ENCODE measurements at regions not wholly inside any gene's neighbourhood (a gene's known extent, or its start where the extent isn't known, plus 50 kb on each side); places are given as distances from the start of the nearest gene placed in this dataset.
"Not testable (repeated sequence)": the region's sequence is repeated elsewhere in the genome, so short reads cannot be mapped to it uniquely, and the experiment has no call there.

- no peak for DNase-seq (ENCODE audit: low spot score)
- intact Hi-C loops (cut with DNase I) = no loop called here
- ATAC-seq = no peak
These were observed 113.7 kb upstream of the RUNX1 start for GRCh38 chr21:35162831-35163230.

- ATAC-seq = no peak
- intact Hi-C loops (cut with DNase I) = no loop called here
These were observed 110.8 kb upstream of the RUNX1 start for GRCh38 chr21:35159881-35160280.

GRCh38 chr21:35157374-35157773 lies 108.3 kb upstream of the RUNX1 start:
- ATAC-seq; intact Hi-C loops (cut with DNase I); DNase-seq (ENCODE audit: low spot score): not testable (repeated sequence)

More at GRCh38 chr21:35159881-35160280, 110.8 kb upstream of the RUNX1 start:
- no peak for DNase-seq (ENCODE audit: low spot score)

- intact Hi-C loops (cut with DNase I) = no loop called here
- ATAC-seq (no peak), DNase-seq (ENCODE audit: low spot score) (no peak)
These were observed 107.5 kb upstream of the RUNX1 start for GRCh38 chr21:35156293-35157278.

- intact Hi-C loops (cut with DNase I) = no loop called here
- no peak for ATAC-seq
These were observed 105.7 kb upstream of the RUNX1 start for GRCh38 chr21:35154788-35155187.

GRCh38 chr21:35153671-35154070 lies 104.6 kb upstream of the RUNX1 start:
- no peak for DNase-seq (ENCODE audit: low spot score)
- intact Hi-C loops (cut with DNase I) = no loop called here
- ATAC-seq = no peak

More at GRCh38 chr21:35154788-35155187, 105.7 kb upstream of the RUNX1 start:
- no peak for DNase-seq (ENCODE audit: low spot score)

GRCh38 chr21:35150562-35151226 lies 101.6 kb upstream of the RUNX1 start:
- no peak for DNase-seq (ENCODE audit: low spot score)
- intact Hi-C loops (cut with DNase I) = no loop called here
- no peak for ATAC-seq

- DNase-seq (ENCODE audit: low spot score) = no peak
These were observed 100.6 kb upstream of the RUNX1 start for GRCh38 chr21:35149698-35150097.

GRCh38 chr21:35147439-35147838 lies 98.3 kb upstream of the RUNX1 start:
- intact Hi-C loops (cut with DNase I) = no loop called here
- ATAC-seq (no peak), DNase-seq (ENCODE audit: low spot score) (no peak)

More at GRCh38 chr21:35149698-35150097, 100.6 kb upstream of the RUNX1 start:
- intact Hi-C loops (cut with DNase I) = no loop called here
- ATAC-seq = no peak

GRCh38 chr21:35145626-35146233 lies 96.6 kb upstream of the RUNX1 start:
- peak; percentile 65 for DNase-seq (ENCODE audit: low spot score)
- ATAC-seq = no peak
- intact Hi-C loops (cut with DNase I) = no loop called here

- ATAC-seq = no peak
- intact Hi-C loops (cut with DNase I) = no loop called here
- DNase-seq (ENCODE audit: low spot score) = no peak
These were observed 95.9 kb upstream of the RUNX1 start for GRCh38 chr21:35144978-35145377.

- intact Hi-C loops (cut with DNase I) = no loop called here
- ATAC-seq (no peak), DNase-seq (ENCODE audit: low spot score) (no peak)
These were observed 93.1 kb upstream of the RUNX1 start for GRCh38 chr21:35142036-35142815.

GRCh38 chr21:35139382-35139715 lies 90.2 kb upstream of the RUNX1 start:
- DNase-seq (ENCODE audit: low spot score) (no peak), ATAC-seq (no peak)
- intact Hi-C loops (cut with DNase I) = no loop called here

GRCh38 chr21:35138665-35139381 lies 89.7 kb upstream of the RUNX1 start:
- intact Hi-C loops (cut with DNase I) = no loop called here
- no peak for ATAC-seq
- DNase-seq (ENCODE audit: low spot score) = no peak

GRCh38 chr21:35136586-35137219 lies 87.6 kb upstream of the RUNX1 start:
- intact Hi-C loops (cut with DNase I) = no loop called here
- no peak for ATAC-seq
- no peak for DNase-seq (ENCODE audit: low spot score)

- no peak for ATAC-seq
- intact Hi-C loops (cut with DNase I) = no loop called here
- no peak for DNase-seq (ENCODE audit: low spot score)
These were observed 87.0 kb upstream of the RUNX1 start for GRCh38 chr21:35136106-35136505.

- DNase-seq (ENCODE audit: low spot score) (no peak), ATAC-seq (no peak)
- intact Hi-C loops (cut with DNase I) = no loop called here
These were observed 86.4 kb upstream of the RUNX1 start for GRCh38 chr21:35135481-35135880.

GRCh38 chr21:35134309-35134708 lies 85.2 kb upstream of the RUNX1 start:
- DNase-seq (ENCODE audit: low spot score) = no peak
- ATAC-seq = no peak
- intact Hi-C loops (cut with DNase I) = no loop called here
